Neural cell (in vitro differentiated cells): ENCODE measurements at regions not wholly inside any gene's neighbourhood (a gene's known extent, or its start where the extent isn't known, plus 50 kb on each side); places are given as distances from the start of the nearest gene placed in this dataset.

Experiments
- H2AFZ ChIP-seq: fragments of 200-600, 300-800 bp; sonication (generic), shearing (Covaris generic); 2 replicates; pipeline ENCODE4 v1.6.0; 2014; ENCODE audit warnings: low read depth, mild to moderate bottlenecking, antibody characterized with exemption, low read length, moderate library complexity
- H3F3A ChIP-seq: fragments of 200-600 bp; shearing (Covaris generic); 2 replicates; pipeline ENCODE4 v1.6.1; 2016; ENCODE audit warnings: mild to moderate bottlenecking, moderate library complexity, mixed read lengths, antibody characterized with exemption, low read length; ENCODE audit not compliant: insufficient read depth, poor library complexity, severe bottlenecking
- H3K27ac ChIP-seq: fragments of 200-600, 300-800 bp; sonication (generic), shearing (Covaris generic); 2 replicates; pipeline ENCODE4 v1.5.1; 2014; ENCODE audit warnings: mild to moderate bottlenecking, low read length, moderate library complexity
- H3K27me3 ChIP-seq: fragments of 300-800, 200-600 bp; sonication (generic), shearing (Covaris generic); 2 replicates; pipeline ENCODE4 v1.6.0; 2014; ENCODE audit warnings: mild to moderate bottlenecking, low read depth, low read length, moderate library complexity; ENCODE audit not compliant: insufficient read depth
- H3K36me3 ChIP-seq: fragments of 300-800, 200-600 bp; sonication (generic), shearing (Covaris generic); 2 replicates; pipeline ENCODE4 v1.5.1; 2014; ENCODE audit warnings: mild to moderate bottlenecking, antibody characterized with exemption, low read length, moderate library complexity; ENCODE audit not compliant: insufficient read depth
- H3K4me2 ChIP-seq: fragments of 300-800, 200-600 bp; sonication (generic), shearing (Covaris generic); 2 replicates; pipeline ENCODE4 v1.6.0; 2014; ENCODE audit warnings: mild to moderate bottlenecking, low read length
- H3K4me3 ChIP-seq: fragments of 300-800, 200-600 bp; sonication (generic), shearing (Covaris generic); 2 replicates; pipeline ENCODE4 v1.5.1; 2014; ENCODE audit warnings: mild to moderate bottlenecking, low read length, moderate library complexity
- H3K79me2 ChIP-seq: fragments of 200-600 bp; shearing (Covaris generic); replicated peaks from 2 replicates; pipeline ENCODE4 v1.6.0; 2014; ENCODE audit warnings: mild to moderate bottlenecking, low read length, moderate library complexity; ENCODE audit not compliant: insufficient read depth
- H3K9ac ChIP-seq: fragments of 300-800, 200-600 bp; sonication (generic), shearing (Covaris generic); 2 replicates; pipeline ENCODE4 v1.6.1; 2016; ENCODE audit warnings: mild to moderate bottlenecking, low read length, mixed read lengths
- H3K9me2 ChIP-seq: fragments of 200-600 bp; shearing (Covaris generic); 2 replicates; pipeline ENCODE4 v1.6.1; 2016; ENCODE audit warnings: mild to moderate bottlenecking, low read length, mixed read lengths; ENCODE audit not compliant: insufficient read depth
- H3K9me3 ChIP-seq: fragments of 200-600, 300-800 bp; sonication (generic), shearing (Covaris generic); 2 replicates; pipeline ENCODE4 v1.6.1; 2016; ENCODE audit warnings: mild to moderate bottlenecking, mixed run types, low read length, moderate library complexity, mixed read lengths
- H4K20me1 ChIP-seq: fragments of 200-600 bp; shearing (Covaris generic); 2 replicates; pipeline ENCODE4 v1.6.1; 2016; ENCODE audit warnings: mild to moderate bottlenecking, mixed run types; ENCODE audit not compliant: insufficient read depth
- CTCF ChIP-seq: fragments of 450-650 bp; IDR thresholded peaks from 2 replicates; pipeline ENCODE4 v1.5.1; 2014; ENCODE audit warnings: antibody characterized with exemption, mild to moderate bottlenecking, moderate library complexity; ENCODE audit not compliant: poor library complexity, severe bottlenecking
- EP300 ChIP-seq: fragments of 450-650 bp; conservative IDR thresholded peaks from 2 replicates; pipeline ENCODE4 v1.6.1; 2014; ENCODE audit warnings: antibody characterized with exemption, mild to moderate bottlenecking, moderate library complexity; ENCODE audit not compliant: poor library complexity, severe bottlenecking
- EZH2 ChIP-seq: fragments of 200-600, 300-800 bp; shearing (Covaris generic), sonication (generic); IDR thresholded peaks from 2 replicates; pipeline ENCODE4 v1.6.1; 2014; ENCODE audit warnings: antibody characterized with exemption, low read length, borderline replicate concordance, mild to moderate bottlenecking; ENCODE audit not compliant: insufficient read depth, poor library complexity, severe bottlenecking
- MXI1 ChIP-seq: fragments of 450-650 bp; conservative IDR thresholded peaks from 2 replicates; pipeline ENCODE4 v1.6.1; 2014; ENCODE audit warnings: antibody characterized with exemption, mild to moderate bottlenecking; ENCODE audit not compliant: poor library complexity, severe bottlenecking
- POLR2AphosphoS5 ChIP-seq: IDR thresholded peaks from 2 replicates; pipeline ENCODE4 v1.6.1; 2012
- RAD21 ChIP-seq: fragments of 450-650 bp; conservative IDR thresholded peaks from 2 replicates; pipeline ENCODE4 v1.6.1; 2014; ENCODE audit warnings: antibody characterized with exemption, mild to moderate bottlenecking, moderate library complexity
- REST ChIP-seq: IDR thresholded peaks from 2 replicates; pipeline ENCODE4 v1.6.1; 2012; ENCODE audit warnings: borderline replicate concordance
- SMC3 ChIP-seq: fragments of 450-650 bp; conservative IDR thresholded peaks from 2 replicates; pipeline ENCODE4 v1.6.1; 2014; ENCODE audit warnings: antibody characterized with exemption, mild to moderate bottlenecking, moderate library complexity; ENCODE audit not compliant: poor library complexity
- TAF1 ChIP-seq: IDR thresholded peaks from 2 replicates; pipeline ENCODE4 v1.6.1; 2012; ENCODE audit warnings: low read depth

GRCh38 chr18:39591649-39592048, 2026.1 kb upstream of the CELF4 start:
- no peaks in the 10 kb centered on the region for H3K9me2 ChIP-seq
- H3K27ac ChIP-seq, result no peak overlapping the region
- TF ChIP-seq EP300 (no peak), REST (no peak), TAF1 (no peak), CTCF (no peak), SMC3 (no peak), POLR2AphosphoS5 (no peak), EZH2 (no peak), RAD21 (no peak), MXI1 (no peak)
- no peaks in the 10 kb centered on the region for H3K27me3 ChIP-seq
- H3K9ac ChIP-seq, result no peak overlapping the region
- H4K20me1 ChIP-seq, result no peaks in the 10 kb centered on the region
- H3K36me3 ChIP-seq, result no peaks in the 10 kb centered on the region
- H3K9me3 ChIP-seq, result no peaks in the 10 kb centered on the region
- H3F3A ChIP-seq, result no peaks in the 10 kb centered on the region
- H2AFZ ChIP-seq, result no peak overlapping the region
- H3K4me3 ChIP-seq, result no peak overlapping the region
- no peaks in the 10 kb centered on the region for H3K79me2 ChIP-seq
- no peak overlapping the region for H3K4me2 ChIP-seq

- no peaks in the 10 kb centered on the region for H3K9me3 ChIP-seq
- H3K79me2 ChIP-seq, result no peaks in the 10 kb centered on the region
- no peaks in the 10 kb centered on the region for H3K36me3 ChIP-seq
- no peaks in the 10 kb centered on the region for H3K27me3 ChIP-seq
- no peak overlapping the region for H2AFZ ChIP-seq
- H3K9me2 ChIP-seq, result no peaks in the 10 kb centered on the region
- TF ChIP-seq POLR2AphosphoS5 (no peak), SMC3 (no peak), RAD21 (no peak), CTCF (no peak), EZH2 (no peak)
- no peaks in the 10 kb centered on the region for H3F3A ChIP-seq
- H4K20me1 ChIP-seq, result no peaks in the 10 kb centered on the region
- H3K4me2 ChIP-seq, result no peak overlapping the region
- no peak overlapping the region for H3K27ac ChIP-seq
- H3K9ac ChIP-seq, result no peak overlapping the region
- H3K4me3 ChIP-seq, result no peak overlapping the region
Observed at GRCh38 chr18:39589496-39589895, 2023.9 kb upstream of the CELF4 start.
